ENCODE measurements at regions not wholly inside any gene's neighbourhood (a gene's known extent, or its start where the extent isn't known, plus 50 kb on each side); places are given as distances from the start of the nearest gene placed in this dataset.
"Not testable (repeated sequence)": the region's sequence is repeated elsewhere in the genome, so short reads cannot be mapped to it uniquely, and the experiment has no call there.

GRCh38 chr2:107086497-107086896 is 200.5 kb upstream of the ST6GAL2 start:
- DNase-seq (ENCODE audit: low spot score), result no peak
- in situ Hi-C loops (cut with HindIII; ENCODE audit: low sequenced_read_pairs), result no loop called here

GRCh38 chr2:107088156-107088555 is 202.2 kb upstream of the ST6GAL2 start:
- in situ Hi-C loops (cut with HindIII; ENCODE audit: low sequenced_read_pairs), result no loop called here
- DNase-seq (ENCODE audit: low spot score), result no peak

GRCh38 chr2:107091163-107091864 is 205.3 kb upstream of the ST6GAL2 start:
- DNase-seq (ENCODE audit: low spot score), result no peak
- in situ Hi-C loops (cut with HindIII; ENCODE audit: low sequenced_read_pairs), result no loop called here

DNA sequence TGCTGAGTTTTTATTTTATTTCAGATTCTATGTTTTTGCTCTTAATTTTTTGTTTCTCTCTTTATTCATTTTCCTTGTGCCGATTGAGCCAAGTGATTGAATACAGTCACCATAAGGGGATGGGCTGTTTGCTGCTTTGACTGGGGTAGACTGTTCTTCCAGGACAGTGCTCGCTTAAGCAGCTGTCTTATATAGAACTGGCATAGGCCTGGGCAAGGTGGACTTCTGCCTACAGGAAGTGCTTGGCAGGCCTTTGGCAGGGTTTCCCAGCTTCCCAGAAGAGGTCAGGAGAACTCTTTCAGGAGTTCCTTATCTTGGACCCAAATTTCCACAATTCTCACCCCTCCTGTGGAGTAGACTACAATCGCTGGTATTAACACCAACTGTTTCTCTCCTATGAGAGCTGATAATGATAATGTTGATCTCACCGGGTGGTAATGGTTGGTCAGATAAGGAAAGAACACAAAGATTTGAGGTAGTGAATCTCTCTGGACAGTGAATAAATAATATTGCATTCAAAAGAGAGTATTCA is 207.5 kb upstream of the ST6GAL2 start:
- DNase-seq (ENCODE audit: low spot score), result no peak
- in situ Hi-C loops (cut with HindIII; ENCODE audit: low sequenced_read_pairs), result no loop called here

DNA sequence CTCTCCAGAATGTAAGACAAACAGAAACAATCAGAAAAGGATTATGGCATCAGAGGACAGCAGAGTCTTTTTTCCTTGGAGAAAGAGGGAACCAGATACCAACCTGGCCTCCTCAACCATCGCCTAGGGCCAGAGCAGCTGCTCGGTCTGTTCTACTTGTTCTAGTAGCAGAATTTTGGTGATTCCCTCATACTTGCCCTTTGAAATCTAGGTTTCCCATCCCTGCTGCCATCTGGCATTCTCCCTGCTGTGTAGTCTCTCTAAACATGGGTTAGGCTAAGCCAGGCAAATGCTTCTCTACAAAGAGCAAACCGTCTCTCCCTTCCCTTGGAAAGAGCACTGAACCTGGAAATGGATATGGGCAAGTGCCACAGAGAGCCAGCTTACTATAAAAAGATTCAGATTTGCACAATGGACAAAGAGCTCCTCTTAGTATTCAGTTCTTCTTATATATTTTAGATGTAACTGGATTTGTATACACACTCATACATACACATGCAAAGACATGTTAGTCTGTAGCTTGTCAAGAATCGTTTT is 208.6 kb upstream of the ST6GAL2 start:
- in situ Hi-C loops (cut with HindIII; ENCODE audit: low sequenced_read_pairs), result no loop called here
- DNase-seq (ENCODE audit: low spot score), result peak; percentile 13

GRCh38 chr2:107102176-107102575 is 216.2 kb upstream of the ST6GAL2 start:
- no peak for DNase-seq (ENCODE audit: low spot score)
- in situ Hi-C loops (cut with HindIII; ENCODE audit: low sequenced_read_pairs), result no loop called here

GRCh38 chr2:107107351-107107750 is 221.4 kb upstream of the ST6GAL2 start:
- in situ Hi-C loops (cut with HindIII; ENCODE audit: low sequenced_read_pairs), result no loop called here
- DNase-seq (ENCODE audit: low spot score), result no peak

GRCh38 chr2:107108556-107108955 is 222.6 kb upstream of the ST6GAL2 start:
- in situ Hi-C loops (cut with HindIII; ENCODE audit: low sequenced_read_pairs), result no loop called here
- no peak for DNase-seq (ENCODE audit: low spot score)

DNA sequence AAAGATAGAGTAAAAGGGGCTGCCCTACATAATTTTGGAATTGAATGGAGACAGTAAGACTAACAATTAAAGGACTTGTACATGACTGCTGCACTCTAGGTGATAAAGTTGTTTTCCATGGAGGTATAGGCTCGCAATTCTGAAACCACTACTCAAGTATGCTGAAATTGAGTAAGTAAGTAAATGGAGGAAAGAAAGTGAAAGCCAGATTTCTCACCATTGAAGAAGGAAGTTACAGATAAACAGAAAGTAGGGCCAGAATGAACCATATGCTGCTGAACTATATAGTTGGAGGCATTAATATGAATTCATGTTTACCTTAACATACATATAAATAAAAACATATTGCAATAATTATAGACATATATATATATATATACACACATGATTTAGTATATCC is 225.7 kb upstream of the ST6GAL2 start:
- no peak for DNase-seq (ENCODE audit: low spot score)
- in situ Hi-C loops (cut with HindIII; ENCODE audit: low sequenced_read_pairs), result no loop called here

- no peak for DNase-seq (ENCODE audit: low spot score)
- in situ Hi-C loops (cut with HindIII; ENCODE audit: low sequenced_read_pairs), result no loop called here
These were observed 226.6 kb upstream of the ST6GAL2 start for GRCh38 chr2:107112561-107112960.

GRCh38 chr2:107128381-107128780 is 242.4 kb upstream of the ST6GAL2 start:
- in situ Hi-C loops (cut with HindIII; ENCODE audit: low sequenced_read_pairs), result no loop called here
- DNase-seq (ENCODE audit: low spot score), result no peak

DNA sequence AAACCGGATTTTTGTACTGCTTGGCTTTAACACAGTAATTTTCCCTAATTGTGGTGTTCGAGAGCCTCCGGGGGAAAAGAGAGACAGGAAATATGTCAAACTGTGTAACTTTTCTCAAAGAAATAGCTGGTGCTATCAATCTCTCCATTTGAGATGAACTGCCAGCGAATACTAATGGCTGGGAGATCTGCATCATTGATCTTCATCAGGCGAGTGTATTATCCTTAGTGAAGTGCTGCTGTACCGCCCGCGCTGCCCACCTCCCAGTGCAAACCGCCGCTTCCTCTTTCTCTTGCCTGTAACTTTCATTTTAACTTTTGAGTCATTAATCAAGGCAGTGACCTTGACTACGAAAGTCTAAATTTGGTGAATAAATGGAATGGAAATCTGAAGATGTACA is 246.1 kb upstream of the ST6GAL2 start:
- in situ Hi-C loops (cut with HindIII; ENCODE audit: low sequenced_read_pairs), result no loop called here
- no peak for DNase-seq (ENCODE audit: low spot score)

GRCh38 chr2:107132746-107133145 is 246.8 kb upstream of the ST6GAL2 start:
- DNase-seq (ENCODE audit: low spot score), result no peak
- in situ Hi-C loops (cut with HindIII; ENCODE audit: low sequenced_read_pairs), result no loop called here

DNA sequence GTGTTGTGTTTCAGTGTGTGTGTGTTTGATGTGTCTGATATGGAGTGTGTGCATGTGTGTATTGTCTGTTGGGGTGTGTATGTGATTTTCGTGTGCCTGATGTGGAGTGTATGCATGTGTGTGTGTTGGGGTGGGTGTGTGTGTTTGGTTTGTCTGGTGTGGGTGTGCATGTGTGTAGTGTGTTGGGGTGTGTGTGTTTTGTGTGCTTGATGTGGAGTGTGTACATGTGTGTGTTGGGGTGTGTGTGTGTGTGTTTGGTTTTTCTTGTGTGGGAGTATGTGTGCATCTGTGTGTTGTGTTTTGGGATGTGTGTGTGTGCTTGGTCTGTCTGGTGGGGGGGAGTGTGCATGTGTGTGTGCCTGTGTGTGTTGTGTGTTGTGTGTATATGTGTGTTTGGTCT is 247.4 kb upstream of the ST6GAL2 start:
- in situ Hi-C loops (cut with HindIII; ENCODE audit: low sequenced_read_pairs), result no loop called here
- DNase-seq (ENCODE audit: low spot score), result no peak

DNA sequence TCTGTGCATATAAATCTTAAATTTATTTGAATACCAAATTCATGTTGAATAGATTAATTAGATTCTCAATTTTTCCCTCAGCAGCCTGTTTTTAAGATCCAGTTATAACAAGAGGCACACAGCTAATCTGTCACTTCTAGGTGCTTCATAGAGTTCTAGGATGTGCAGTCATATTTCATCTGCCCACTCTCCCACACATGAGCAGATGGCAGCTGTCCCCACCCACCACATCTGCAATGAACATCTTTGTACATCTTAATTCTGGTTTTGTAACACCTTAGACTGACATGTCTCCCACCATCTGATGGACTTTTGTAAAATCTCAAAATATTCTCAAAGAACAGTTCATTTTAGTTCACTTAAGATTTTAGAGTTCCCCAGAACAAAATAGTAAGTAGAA is 250.8 kb upstream of the ST6GAL2 start:
- in situ Hi-C loops (cut with HindIII; ENCODE audit: low sequenced_read_pairs), result no loop called here
- DNase-seq (ENCODE audit: low spot score), result no peak

GRCh38 chr2:107137706-107138105 is 251.7 kb upstream of the ST6GAL2 start:
- DNase-seq (ENCODE audit: low spot score), result no peak
- in situ Hi-C loops (cut with HindIII; ENCODE audit: low sequenced_read_pairs), result no loop called here

DNA sequence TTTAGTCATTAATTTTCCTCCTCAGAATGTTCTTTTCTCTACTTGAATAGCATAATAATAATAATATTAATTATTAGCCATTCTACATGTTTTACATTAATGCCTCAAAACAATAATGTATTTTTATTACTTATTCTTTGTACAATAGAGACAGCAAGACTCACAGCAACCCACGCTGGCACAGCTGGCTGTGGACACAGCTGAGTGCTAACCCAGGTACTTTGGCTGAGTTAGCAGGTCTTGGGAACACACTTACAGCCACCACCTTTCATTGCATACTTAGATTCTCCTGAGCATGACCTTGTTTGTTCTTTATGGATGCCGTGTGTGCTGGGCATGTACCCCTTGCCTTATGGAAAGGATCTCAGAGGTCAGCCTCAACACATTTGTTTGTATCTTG is 260.2 kb upstream of the ST6GAL2 start:
- in situ Hi-C loops (cut with HindIII; ENCODE audit: low sequenced_read_pairs), result no loop called here

GRCh38 chr2:107146645-107147044 is 260.7 kb upstream of the ST6GAL2 start:
- in situ Hi-C loops (cut with HindIII; ENCODE audit: low sequenced_read_pairs); DNase-seq (ENCODE audit: low spot score): not testable (repeated sequence)

More for the DNA sequence above, 260.2 kb upstream of the ST6GAL2 start:
- DNase-seq (ENCODE audit: low spot score), result no peak

DNA sequence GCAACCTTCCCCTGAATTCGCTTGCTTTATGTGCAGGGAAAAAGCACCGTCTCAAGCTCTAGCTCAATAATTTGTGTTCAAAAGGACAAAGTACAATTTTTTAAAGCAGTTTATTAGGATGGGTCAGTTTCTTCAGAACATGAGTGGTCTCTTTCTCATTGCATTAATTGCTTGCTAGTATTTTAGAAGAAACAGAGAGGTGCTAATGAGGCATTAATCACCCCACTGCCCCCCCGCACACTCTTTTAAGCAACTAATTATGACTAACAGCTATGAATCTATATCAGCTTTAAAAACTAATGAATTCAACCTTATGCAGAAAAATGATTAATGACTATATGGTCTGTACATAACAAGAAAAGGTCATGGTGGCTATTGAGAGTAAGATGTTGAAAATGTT is 262.1 kb upstream of the ST6GAL2 start:
- in situ Hi-C loops (cut with HindIII; ENCODE audit: low sequenced_read_pairs), result no loop called here
- DNase-seq (ENCODE audit: low spot score), result no peak

GRCh38 chr2:107148496-107148895 is 262.5 kb upstream of the ST6GAL2 start:
- in situ Hi-C loops (cut with HindIII; ENCODE audit: low sequenced_read_pairs), result no loop called here
- DNase-seq (ENCODE audit: low spot score), result no peak

DNA sequence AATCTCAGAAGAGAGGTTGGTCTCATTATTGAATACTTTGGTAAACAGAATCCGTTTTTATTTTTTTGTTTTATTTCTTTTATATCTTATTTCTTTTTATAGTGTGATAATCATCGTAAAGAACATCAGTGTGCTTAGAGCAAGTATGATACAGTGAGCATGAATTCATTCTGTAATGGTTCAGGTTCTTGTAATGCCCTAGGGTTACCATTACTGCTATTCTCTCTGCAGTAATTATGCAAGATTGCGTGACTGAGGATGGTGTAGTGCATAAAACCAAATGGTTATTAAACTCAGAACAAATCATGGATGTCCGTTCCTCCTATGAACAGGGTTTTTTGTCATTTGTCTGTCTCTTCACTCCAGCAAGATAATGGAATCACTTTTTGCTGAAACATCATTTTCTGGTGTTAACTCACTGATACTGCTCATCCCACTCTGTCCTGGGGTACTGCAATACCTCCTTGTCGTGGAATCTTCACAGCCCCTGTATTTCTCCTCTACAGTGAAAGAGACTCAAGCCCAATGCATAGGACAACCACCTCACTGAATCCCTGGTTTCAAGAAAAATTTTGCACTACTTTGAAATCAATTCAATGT is 274.8 kb upstream of the ST6GAL2 start:
- no peak for DNase-seq (ENCODE audit: low spot score)
- in situ Hi-C loops (cut with HindIII; ENCODE audit: low sequenced_read_pairs), result no loop called here
